Stimulated activated naive CD4-positive, alpha-beta T cell (primary cell): ENCODE measurements at regions not wholly inside any gene's neighbourhood (a gene's known extent, or its start where the extent isn't known, plus 50 kb on each side); places are given as distances from the start of the nearest gene placed in this dataset.
"Not testable (repeated sequence)": the region's sequence is repeated elsewhere in the genome, so short reads cannot be mapped to it uniquely, and the experiment has no call there.

Experiments used
- DNase-seq, 6 experiments: peaks; one replicate each; lab custom pipeline; 2025; lab: John Stamatoyannopoulos, UW

DNA sequence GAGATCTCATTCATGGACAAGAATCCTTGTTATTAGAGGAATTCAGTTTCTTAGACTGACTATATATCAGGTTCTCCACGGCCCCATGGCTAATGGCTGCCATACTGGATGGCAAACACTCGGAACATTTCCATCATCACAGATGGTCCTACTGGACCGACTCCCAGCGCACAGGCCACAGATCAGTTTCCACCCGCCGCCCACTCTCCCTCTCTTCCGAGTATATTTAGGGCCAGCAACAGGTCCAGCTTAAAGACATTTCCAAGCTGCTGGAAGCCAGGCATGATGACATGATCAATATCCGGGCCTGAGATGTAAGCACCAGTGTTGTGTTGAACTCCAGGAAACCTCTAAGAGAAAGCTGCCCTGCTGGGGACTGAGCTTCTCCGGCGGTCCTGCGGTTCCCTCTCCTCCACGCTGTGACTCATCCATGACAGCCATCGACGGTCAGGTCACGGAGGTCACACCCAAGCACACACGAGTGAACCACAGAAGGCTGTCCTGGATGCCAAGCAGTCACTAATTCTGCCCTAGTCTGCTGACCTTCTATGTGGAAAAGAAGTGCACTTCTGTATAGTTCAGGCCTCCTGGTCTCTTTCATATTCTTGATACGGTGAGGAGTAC lies 64.4 kb upstream of the LPCAT1 start:
- DNase-seq = not testable (repeated sequence)

DNA sequence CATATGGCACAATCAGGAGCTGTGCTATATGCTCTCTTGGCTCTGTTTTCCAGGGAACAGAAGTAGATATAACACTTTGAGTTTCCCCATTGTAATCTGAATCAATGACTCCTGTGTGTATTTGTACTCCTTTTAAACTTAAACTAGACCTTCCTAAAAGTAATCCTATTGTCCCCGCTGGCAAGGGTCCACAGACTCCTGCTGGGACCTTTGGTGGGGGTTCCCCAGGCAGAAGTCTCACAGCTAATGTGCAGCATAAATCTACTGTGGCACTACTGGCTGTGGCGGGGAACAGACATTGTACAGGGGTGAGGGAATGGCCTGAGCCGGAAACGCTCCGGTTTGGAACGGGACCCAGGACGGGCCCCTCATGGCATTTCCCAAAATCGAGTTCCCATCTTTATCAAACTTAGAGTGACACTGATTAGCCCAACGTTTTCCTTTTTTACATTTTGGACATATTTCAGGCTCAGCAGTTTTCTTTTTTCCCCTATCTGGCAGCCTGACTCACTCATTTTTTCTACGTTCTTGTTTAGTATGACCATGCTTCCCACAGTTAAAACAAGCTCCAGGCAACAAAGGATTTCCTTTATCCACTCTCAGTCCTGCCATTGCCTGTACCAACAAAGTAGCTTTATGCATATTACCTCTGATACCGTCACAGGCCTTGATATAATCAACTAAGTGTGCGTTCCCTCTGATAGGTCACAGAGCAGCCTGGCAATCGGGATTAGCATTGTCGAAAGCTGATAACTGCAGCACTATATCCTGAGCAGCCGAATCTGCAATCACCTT lies 59.5 kb upstream of the LPCAT1 start:
- not testable (repeated sequence) for DNase-seq

DNA sequence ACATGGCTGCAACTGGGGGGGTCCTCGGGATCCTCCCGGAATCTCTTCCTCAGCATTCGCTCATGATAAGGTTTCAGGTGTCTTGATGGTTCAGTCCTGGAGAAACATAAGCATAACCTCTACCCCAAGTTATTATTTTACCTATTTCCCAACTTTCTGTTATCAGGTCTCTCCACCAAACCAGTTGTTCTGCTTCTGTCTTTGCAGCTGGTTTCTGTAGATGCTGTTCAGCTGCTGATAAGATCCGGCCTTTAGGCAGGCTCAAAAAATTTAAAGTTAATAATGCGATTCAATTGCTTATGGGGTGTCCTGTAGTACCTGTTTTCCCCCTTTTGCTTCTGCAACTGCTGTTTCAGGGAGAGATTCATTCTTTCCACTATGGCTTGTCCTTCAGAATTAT lies 55.6 kb upstream of the LPCAT1 start:
- not testable (repeated sequence) for DNase-seq

DNA sequence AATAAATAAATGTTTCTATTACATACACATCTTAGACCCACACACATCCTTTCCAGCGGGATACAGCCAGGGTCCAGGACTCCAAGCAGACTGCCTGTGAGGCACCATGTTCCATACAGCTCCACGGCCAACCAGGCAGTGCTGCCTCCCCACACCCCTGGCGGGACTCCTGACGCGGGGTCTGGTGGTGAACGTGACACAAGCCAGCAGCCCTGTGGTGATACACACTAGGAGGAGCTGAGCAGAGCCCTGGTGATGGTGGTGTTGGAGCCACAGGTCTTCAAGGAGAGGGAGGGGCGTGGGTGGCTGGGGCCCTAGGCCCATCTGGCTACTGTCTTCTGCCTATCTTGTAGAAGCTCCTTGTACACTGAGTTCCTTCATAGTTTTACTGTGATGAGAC lies 53.1 kb upstream of the LPCAT1 start:
- not testable (repeated sequence) for DNase-seq

DNA sequence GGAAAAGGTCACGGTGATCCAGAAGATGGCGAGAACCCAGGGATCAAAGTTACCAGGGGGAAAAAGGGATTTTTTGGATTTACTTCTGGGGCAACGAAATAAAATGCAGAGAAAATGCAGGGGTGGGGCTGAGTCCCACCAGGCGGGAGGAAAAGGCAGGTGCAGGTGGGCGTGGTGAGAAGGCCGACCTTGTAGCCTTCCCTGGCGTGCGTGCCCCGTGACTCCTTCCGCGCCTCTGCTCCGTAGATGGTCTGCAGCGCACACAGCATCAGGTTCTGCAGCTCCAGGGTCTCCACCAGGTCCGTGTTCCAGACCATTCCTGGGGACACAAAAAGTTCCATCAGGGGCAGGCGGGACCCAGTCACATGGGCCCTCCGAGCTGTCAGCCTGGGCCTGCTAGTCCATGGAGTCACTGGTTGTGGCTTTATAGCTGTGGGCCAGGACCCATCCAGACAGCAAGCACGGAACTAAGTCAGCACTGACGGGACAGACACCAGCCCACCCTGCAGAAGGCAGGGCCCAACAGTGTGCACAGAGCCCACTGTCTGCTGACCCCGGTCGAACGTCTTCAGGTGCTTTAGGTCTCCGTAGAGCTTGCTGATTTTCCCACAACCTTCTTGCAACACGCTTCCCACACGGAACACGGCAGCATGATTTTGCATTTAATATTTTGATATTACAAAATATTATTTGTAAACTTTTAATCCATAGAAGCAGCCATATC lies 52.4 kb upstream of the LPCAT1 start:
- DNase-seq = not testable (repeated sequence)

DNA sequence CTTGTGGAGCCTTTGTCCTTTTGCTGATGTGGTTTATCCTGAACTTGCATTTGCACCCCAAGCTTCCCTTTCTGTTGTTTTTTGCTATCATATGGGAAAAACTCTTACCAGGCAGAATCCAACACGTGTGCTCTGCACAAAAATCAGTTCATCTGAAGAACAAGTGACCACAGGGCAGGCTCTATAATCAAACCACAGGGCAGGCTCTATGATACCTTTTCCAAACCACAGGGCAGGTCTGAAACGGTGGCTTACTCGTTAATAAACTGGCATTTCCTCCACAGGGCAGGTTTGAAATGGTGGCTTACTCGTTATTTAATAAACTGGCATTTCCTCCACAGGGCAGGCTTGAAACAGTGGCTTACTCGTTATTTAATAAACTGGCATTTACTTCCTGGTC lies 51.7 kb upstream of the LPCAT1 start:
- not testable (repeated sequence) for DNase-seq

DNA sequence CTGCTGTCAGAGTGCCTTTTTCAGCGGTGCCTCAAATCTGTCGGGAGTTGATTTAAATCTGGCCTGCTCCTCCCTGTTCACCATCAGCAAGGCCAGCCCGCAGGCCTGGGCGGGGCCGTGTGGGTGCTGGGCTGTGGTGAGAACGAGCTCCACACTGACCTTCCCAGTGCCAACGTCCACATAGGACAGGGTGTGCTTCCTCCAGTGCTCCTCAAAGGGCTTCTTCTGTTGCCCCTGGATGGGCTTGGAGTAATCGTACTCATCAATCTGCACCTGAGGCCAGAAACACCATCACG lies 50.2 kb upstream of the LPCAT1 start:
- DNase-seq = not testable (repeated sequence)

DNA sequence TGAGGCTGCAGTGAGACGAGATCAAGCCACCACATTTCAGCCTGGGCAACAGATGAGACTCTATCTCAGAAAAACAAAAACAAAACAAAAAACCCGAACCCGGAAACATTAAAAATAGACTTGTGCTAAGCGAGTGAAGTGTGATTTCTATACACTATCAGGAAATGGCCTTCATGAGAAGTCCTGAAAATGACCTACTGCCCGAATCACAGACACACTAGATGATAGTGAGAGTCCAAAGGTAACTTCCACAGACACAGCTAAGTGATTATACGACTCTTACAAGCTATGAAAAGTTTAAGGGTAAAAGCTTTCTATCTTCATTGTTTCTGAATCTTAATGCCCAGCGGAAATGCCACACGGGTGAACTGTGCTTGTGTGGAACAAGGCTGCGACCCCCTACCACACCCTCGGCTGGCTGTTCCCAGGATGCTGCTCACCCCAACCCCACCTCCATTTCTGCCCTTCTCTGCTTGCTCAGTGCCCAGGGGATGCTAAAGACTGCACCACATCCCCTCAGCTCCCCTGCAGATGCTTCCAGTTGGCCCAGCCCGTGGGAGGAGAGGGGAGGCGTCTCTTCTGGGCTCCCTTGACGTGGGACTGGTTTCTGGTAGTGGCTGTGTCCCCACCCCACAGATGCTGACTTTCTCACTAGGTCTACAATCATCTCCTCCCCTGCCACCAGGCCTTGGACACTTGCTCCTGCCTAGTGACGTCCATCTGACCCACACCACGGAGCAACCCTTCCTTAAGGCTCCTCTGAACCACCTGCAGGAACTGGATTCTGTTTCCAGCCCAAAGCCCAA lies 49.7 kb upstream of the LPCAT1 start:
- DNase-seq = not testable (repeated sequence)
